NCI-H2029 (cell line): ENCODE measurements at regions not wholly inside any gene's neighbourhood (a gene's known extent, or its start where the extent isn't known, plus 50 kb on each side); places are given as distances from the start of the nearest gene placed in this dataset.
"Not testable (repeated sequence)": the region's sequence is repeated elsewhere in the genome, so short reads cannot be mapped to it uniquely, and the experiment has no call there.

Experiments used
- DNase-seq: peaks from one replicate; lab custom pipeline; 2025; lab: John Stamatoyannopoulos, UW

DNA sequence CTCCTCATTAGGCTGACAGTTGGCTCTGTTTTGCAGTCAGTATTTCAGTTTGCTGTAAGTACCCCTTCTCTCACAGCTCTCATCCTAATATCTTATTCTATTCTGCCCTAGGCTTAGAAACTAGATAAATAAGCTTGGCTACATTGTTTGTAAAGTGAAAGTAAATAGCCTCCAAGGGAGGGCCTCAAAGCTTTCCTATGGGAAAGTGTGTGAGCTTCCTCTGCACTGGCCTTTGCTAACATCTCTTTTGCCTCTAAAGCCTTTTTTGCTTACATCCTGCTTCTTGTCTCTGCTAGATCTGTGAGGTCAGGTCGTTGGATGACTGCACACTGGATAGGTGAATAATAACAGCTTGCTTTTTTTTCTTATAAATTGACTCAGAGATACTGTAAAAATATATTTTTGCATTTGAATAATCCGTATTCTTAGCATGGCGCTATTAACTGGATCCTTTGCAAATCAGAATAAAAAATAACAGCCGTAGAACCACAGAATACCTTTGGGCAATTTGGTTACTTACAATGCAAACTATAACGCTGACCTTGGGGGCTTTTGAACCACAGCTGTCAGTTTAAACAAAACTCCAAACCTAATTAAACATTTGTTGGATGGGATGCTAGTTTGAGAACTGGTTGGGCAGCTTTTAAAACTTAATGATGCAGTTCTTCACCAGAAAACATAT is 55.1 kb downstream of the TTC6 start:
- DNase-seq = peak; percentile 45

GRCh38 chr14:37652042-37652441 is 56.6 kb downstream of the TTC6 start:
- DNase-seq = no peak

DNA sequence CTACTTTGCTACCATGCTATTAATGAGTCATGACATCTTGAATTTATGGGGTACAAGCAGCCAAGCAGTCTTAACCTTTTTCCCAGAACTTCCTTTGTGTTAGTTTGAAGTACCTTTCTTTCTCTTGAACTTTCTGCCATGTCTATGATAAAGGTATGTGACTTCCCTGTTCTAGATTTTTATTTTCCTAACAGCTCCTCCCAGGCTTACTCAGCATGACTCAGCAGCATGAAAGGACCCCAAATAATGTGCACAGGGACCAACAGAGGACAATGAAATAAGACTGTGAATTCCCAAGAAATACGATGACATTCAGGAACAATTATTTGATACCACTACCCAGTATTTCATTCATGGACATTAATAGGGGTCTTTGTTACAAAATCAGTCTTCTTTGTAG is 60.0 kb downstream of the TTC6 start:
- DNase-seq = no peak

DNA sequence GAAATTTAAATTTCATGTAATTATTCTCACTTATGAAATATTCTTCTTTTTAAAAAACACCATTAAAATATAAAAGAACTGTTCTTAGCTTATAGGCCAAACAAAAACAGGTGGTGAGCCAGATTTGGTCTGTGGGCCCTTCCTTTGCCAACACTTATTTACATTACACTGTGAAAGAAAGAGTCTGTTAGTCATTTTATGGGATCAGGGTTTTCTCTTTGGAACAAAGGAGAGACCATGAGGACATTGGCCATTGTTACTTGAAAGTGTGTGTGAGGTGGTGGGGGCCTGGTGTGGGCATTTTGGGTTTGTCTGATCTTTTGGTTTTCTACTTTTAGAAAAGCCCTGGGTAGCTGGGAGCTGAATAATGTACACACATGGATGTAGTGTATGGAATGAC is 62.7 kb downstream of the TTC6 start:
- DNase-seq = peak; percentile 69

GRCh38 chr14:37663498-37663897 is 68.1 kb downstream of the TTC6 start:
- no peak for DNase-seq

DNA sequence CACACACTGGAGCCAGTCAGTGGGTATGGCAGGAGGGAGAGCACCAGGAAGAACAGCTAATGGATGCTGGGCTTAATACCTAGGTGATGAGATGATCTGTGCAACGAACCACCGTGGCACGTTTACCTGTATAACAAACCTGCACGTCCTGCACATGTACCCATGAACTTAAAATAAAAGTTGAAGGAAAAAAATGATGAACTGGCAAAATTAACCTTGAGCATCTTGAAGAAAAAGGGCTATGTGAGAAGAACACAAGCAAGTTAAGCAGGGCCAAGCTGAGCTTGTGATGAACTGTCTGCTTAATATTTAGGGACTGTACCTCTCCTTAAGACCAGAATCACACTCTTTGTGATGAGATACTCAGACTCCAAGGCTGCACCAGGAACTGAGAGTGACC is 70.0 kb downstream of the TTC6 start:
- no peak for DNase-seq

DNA sequence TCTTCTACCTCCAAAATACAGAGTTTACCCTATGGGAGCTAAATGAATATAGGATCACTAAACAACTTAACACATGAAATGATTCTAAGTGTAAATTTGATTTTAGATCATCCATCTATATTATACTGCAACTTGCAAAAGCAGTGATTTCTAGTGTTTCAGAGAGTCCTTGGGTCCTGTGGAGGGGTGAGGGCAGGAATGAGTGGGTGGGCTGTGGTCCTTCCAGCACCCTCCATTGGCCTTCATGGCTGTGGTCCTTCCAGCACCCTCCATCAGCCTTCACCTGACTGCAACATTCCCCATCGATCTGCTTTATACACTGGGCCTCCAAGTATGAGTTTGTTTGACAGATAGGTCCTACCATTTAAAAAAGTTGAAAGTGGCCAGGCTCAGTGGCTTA is 70.5 kb downstream of the TTC6 start:
- DNase-seq = no peak

- DNase-seq = no peak
Observed at GRCh38 chr14:37668646-37669045, 73.2 kb downstream of the TTC6 start.

DNA sequence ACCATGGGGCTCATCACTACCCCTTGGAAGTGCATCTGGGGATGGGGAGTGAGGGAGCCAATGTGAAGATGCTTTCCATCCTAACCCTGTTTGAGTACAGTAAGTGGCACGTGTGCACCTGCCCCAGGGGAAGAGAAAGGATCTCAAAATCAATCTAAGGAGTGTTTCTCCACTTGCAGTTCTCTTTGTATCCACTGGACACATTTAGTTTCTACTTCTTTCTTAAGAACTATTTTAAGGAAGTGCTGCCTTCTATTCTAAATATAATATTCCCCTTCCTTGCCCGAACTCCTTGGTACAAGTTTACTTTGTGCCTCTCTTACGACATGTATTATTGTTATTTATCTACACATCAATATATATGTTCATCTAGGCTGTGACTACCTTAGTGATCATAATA is 73.8 kb downstream of the TTC6 start:
- DNase-seq = no peak

DNA sequence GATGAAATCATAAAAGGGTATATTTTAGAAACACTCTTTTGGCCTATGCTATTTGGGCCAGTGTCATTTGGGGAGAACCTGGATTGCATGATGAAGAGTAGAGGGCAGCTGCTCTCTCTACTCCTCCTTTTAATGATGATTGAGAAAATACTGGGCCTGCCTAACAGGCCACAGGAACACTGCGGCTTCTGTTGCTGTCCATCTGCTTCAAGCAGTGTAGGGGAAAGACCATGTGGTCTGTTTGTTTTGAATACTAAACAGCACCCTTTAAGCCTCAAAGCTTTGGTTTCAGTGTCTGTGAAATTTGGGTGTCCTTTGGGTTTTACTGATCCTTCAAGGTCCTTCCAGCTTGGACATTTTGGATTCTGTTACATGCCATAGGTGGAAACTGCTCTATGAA is 78.0 kb downstream of the TTC6 start:
- no peak for DNase-seq

DNA sequence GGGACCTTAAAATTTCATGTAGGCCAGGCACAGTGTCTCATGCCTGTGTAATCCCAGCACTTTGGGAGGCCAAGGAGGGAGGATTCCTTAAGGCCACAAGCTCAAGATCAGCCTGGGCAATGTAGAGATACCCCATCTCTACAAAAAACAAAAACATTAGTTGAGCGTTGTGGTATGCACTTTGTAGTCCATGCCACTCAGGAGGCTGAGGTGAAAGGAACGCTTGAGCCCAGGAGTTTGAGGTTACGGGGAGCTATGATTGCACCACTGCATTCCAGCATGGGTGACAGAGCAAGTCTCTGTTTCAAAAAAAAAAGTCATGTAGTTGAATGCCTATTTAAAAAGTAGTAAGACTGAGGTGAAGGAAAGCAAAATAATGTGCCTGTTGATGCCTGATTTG is 83.5 kb downstream of the TTC6 start:
- no peak for DNase-seq

DNA sequence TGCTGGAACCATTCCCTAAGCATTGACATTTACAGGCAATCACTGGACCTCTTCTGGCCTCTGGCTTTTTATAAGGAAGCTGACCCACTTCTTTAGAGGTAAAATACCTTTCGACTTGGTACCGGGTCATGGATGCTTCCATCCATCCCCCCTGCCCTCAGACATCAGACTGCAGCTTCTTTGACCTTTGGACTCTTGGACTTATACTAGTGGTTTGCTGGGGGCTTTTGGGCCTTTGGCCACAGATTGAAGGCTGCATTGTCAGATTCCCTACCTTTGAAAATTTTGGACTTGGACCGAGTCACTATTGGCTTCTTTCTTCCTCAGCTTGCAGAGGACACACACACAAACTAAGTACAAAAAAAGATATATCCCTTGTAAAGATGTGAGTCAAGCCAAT is 86.1 kb downstream of the TTC6 start:
- no peak for DNase-seq

DNA sequence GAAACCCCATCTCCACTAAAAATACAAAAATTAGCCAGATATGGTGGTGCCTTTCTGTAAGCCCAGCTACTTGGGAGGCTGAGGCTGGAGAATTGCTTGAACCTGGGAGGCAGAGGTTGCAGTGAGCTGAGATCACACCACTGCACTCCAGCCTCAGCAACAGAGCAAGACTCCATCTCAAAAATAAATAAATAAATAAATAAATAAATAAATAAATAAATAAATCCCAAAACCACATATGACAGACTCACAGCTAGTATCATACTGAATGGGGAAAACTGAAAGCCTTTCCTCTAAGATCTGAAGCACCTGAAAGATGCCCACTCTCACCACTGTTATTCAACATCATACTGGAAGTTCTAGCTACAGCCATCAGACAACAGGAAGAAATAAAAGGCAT is 97.3 kb downstream of the TTC6 start:
- not testable (repeated sequence) for DNase-seq

GRCh38 chr14:37693420-37693819 is 98.0 kb downstream of the TTC6 start:
- DNase-seq = not testable (repeated sequence)

- no peak for DNase-seq
Observed at GRCh38 chr14:37695866-37696265, 100.4 kb downstream of the TTC6 start.

- no peak for DNase-seq
Observed at GRCh38 chr14:37697489-37698121, 102.2 kb downstream of the TTC6 start.

- DNase-seq = no peak
Observed at GRCh38 chr14:37698840-37699777, 103.7 kb downstream of the TTC6 start.

- no peak for DNase-seq
Observed at GRCh38 chr14:37707716-37708115, 112.3 kb downstream of the TTC6 start.

DNA sequence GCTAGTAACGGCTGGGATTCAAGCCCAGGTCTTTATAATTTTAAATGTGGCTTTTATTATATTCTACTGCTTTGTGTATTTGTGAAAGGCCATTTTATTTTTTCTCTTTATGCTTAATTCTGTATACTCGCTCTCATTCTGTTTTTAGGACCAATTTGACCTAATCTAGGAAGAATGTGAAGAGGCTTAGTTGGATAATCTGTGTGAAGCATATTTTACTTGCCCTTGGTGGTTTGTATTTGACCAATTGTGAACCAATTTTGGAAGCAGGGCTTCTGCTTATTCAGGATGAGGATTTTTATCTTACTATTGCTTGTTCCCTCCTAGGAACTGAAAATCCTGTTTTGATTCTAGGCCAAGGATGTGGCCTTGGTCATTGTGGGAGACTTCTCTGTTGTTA is 113.1 kb downstream of the TTC6 start:
- DNase-seq = no peak

DNA sequence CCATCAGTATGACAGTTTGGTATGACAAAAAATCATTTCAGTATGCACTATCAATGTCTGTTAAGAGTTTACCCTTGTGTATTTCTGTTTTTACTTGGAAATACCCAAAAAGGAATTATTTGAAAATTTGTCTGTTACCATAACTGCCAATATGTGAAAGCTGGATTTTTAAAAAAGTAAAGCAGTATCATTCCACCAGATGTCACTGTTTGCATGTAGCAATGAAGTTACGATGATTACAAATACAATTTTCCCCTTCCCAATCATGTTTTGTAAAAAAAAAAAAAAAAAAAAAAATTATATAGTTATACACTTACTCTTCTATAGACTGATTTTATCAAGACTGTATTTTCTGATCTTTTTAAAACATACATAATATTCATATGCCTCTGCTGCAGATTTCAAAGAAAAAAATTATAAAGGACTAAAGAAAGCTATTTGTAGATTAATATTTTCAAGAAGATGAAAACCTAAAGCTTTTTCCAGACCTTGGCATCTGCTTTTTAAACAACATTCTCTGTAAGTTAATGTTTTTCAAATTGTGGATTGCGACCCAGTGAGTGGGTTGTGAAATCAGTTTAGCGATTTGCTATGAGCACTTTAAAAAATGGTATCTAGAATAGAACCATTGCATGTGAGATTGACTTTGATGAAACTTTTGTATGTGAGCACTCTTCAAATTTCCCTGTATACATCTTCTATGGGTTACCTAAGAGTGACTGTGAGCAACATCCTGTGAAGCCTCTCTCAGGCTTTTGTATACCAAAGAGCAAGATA is 114.2 kb downstream of the TTC6 start:
- DNase-seq = no peak

GRCh38 chr14:37711356-37711830 is 116.0 kb downstream of the TTC6 start:
- no peak for DNase-seq
